Islet of Langerhans (tissue), 1 donor: ENCODE measurements at regions not wholly inside any gene's neighbourhood (a gene's known extent, or its start where the extent isn't known, plus 50 kb on each side); places are given as distances from the start of the nearest gene placed in this dataset.
"Not testable (repeated sequence)": the region's sequence is repeated elsewhere in the genome, so short reads cannot be mapped to it uniquely, and the experiment has no call there.

ENCODE experiments used
- FAIRE-seq: peaks from one replicate; lab custom pipeline; 2011; peaks lifted over from hg19 to GRCh38; lab: Jason Lieb, UNC

- FAIRE-seq: no peak
These were observed 65.8 kb downstream of the MTX3 start for GRCh38 chr5:79924936-79925893.

GRCh38 chr5:79923431-79923830 lies 67.6 kb downstream of the MTX3 start:
- FAIRE-seq: no peak

GRCh38 chr5:79922626-79923025 lies 68.4 kb downstream of the MTX3 start:
- no peak for FAIRE-seq

DNA sequence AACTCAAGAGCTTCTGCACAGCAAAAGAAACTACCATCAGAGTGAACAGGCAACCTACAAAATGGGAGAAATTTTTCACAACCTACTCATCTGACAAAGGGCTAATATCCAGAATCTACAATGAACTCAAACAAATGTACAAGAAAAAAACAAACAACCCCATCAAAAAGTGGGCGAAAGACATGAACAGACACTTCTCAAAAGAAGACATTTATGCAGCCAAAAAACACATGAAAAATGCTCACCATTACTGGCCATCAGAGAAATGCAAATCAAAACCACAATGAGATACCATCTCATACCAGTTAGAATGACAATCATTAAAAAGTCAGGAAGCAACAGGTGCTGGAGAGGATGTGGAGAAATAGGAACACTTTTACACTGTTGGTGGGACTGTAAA lies 83.6 kb downstream of the MTX3 start:
- not testable (repeated sequence) for FAIRE-seq

- FAIRE-seq: not testable (repeated sequence)
These were observed 88.5 kb downstream of the MTX3 start for GRCh38 chr5:79902571-79902970.

GRCh38 chr5:79901631-79902030 lies 89.4 kb downstream of the MTX3 start:
- no peak for FAIRE-seq

DNA sequence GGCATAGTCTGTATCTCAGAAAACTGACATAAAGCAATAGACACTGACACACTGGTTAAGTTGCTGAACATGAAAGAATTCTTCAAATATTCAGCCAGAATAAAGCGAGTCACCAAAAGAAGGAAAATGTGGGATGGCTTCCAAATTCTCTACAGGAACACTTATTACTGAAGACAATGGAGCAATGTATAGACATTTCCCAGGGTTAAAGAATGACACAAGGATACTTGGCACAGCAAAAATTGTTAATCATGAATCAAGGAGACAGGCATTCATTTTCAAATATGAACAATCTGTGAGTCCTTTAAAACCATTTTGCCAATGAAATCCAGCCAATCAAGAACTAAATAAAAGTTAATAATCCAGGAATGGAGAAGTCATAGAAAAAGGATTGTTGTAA lies 92.5 kb downstream of the MTX3 start:
- FAIRE-seq: no peak

DNA sequence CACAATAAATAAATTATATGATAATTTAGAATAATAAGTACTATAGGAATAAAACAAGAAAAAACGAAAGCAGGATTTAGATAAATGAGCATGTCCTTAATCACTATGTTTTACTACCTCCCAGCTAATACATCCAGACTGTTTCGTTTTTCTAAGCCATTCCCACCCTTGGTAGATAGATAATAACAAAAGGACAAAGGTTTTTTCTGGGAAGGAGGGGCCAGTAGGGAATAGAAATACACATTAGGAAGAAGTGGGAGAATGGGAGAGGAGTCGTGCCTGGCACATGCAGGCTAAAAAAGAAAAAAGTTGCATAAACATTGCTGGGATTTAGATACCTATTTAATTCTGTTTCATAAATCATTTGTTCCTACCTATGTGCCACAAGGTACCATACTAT lies 97.1 kb downstream of the MTX3 start:
- FAIRE-seq: no peak

- no peak for FAIRE-seq
These were observed 97.6 kb downstream of the MTX3 start for GRCh38 chr5:79893485-79893884.

GRCh38 chr5:79890930-79891249 lies 100.2 kb downstream of the MTX3 start:
- no peak for FAIRE-seq

DNA sequence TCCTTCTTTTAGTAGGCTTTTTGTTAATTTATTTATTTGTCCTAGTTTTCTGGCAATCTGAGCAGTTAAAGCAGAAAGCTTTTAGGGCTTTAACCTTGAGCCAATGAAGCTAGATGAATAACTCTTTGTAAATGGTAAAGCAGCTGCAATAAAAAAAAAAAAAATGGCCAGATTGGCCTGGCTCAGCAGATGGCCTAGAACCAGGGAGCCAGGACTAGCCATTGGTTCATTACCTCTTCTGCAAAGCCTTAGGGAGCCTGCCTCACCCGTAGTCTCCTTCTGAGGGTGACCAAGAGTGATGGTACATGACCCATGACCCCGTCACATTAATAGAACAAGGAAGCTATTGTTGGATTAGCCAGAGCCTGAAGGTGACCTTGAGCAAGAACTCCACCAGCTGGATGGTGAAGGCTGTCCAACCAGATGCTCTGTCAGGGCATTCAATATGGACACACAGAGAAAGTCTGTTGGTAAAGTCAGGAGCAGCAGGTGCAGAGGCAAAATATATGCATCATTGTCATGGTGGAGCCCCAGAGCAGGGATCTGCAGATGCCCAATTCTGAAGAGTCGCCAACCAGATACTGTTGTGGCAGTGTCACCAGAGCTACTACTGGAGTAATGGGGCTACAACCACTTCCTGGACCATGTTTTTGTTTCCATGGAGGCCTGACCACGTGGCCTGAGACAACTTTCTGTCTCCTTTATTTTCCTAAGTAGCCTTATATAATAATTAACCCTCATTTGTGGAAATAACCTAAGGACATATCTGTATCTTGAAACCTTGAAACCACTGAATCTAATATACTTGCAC lies 100.7 kb downstream of the MTX3 start:
- no peak for FAIRE-seq

DNA sequence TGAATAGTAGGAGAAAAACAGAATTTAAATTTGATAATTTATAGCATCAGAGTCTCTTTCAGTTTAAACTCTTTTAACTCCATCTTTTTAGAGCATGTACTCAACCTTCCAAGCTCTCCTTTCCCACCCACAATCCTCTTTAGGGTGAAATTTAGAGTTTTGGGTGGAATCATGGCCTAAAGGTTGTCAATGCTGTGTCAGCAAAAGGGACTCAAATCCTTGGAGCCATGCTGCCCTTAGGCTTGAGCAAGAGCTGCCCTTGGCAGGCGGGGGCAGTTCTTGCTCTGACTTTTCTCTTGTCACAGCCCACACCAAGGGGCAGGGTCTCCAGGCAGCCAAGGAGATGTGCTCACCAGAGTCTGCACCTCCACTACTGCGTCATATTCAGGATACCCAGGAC lies 102.4 kb downstream of the MTX3 start:
- FAIRE-seq: no peak

DNA sequence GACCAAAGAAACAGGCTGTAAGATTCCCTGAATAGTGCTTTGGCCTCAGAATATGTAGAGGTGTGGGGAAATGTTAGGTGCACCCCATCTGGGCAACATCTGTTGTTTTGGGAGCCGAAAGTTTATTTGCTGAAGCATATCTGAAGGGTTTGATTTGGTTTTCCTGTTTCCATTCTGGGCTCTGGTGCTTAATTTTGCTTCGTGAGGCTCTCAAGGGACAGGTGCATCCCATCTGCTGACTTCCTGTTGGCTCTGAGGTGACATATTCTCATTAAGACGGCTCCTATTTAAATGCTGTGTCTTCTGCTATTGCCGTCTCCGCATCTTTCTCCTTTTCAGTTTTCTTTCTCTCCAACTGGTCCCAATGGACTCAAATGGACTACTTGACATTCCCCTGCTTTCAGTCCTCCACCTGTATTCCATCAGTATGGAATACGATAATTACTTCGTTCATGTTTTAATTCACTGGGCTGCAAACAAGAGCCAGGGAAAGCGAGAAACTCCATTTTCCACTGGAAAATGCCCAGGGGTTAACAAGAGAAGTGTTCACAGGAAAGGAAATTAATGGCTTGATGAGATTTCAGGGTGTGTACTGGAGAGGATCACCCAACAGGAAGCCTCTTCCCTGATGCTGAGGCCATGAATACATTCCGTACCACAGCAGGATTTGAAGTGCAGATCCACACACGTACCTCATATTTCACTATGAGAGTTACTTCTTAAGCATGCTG lies 104.0 kb downstream of the MTX3 start:
- no peak for FAIRE-seq

- no peak for FAIRE-seq
These were observed 104.6 kb downstream of the MTX3 start for GRCh38 chr5:79886456-79886855.

DNA sequence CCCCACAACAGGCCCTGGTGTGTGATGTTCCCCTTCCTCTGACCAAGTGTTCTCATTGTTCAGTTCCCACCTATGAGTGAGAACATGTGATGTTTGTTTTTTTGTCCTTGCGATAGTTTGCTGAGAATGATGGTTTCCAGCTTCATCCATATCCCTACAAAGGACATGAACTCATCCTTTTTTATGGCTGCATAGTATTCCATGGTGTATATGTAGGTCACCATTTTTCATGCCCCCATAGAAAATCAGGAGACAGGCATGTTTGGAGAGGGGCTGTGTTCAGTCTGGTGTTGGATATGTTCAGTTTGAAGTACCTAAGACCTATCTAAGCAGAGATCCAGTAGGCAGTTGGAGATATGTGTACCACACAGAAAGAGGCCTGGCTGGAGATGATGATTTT lies 111.2 kb downstream of the MTX3 start:
- not testable (repeated sequence) for FAIRE-seq

GRCh38 chr5:79878721-79879336 lies 112.2 kb downstream of the MTX3 start:
- no peak for FAIRE-seq

DNA sequence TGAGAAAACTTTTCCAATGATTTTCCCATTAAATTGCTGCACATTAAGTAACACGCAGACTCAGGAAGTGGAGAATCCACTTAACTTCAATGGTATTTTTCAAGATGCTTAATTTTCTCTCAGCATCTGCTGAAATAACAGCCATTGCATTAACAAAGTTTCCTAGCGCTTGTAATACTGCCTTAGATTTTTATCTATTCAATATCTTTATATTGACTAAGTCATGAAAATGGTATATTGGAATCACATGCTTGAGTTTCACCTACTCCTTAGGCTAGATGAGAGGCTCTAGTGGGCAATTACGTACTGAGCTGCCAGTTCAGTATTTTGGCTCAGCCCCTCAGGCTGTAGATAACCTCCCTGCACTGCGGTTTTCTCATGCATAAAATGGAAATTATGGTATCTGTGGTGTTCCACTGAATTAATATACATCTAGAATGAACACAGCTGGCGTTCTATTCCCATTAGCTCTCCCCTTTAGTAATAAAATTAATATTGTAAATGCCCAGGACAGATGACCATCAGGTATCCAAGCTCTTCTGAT lies 112.9 kb downstream of the MTX3 start:
- no peak for FAIRE-seq

- no peak for FAIRE-seq
These were observed 114.6 kb downstream of the MTX3 start for GRCh38 chr5:79876456-79876855.

DNA sequence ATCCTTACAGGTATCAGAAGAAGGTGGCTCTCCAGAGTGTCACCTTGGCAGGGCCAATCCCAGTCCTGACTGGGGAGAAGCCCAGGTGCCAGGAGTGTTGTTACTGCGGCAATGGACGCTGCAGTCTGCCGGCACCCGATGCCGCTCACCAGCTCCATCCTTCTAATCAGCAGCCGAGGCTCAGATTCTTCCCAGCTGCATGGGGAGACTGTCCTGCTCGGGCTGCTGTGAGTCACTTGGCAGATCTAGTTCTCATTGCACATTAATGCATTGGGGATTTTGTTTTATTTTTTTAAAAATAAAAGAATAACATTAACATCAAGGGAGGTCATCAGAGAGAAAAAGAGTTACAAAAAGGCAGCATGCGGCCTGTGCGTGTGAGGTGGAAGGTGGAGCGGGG lies 115.8 kb downstream of the MTX3 start:
- no peak for FAIRE-seq

DNA sequence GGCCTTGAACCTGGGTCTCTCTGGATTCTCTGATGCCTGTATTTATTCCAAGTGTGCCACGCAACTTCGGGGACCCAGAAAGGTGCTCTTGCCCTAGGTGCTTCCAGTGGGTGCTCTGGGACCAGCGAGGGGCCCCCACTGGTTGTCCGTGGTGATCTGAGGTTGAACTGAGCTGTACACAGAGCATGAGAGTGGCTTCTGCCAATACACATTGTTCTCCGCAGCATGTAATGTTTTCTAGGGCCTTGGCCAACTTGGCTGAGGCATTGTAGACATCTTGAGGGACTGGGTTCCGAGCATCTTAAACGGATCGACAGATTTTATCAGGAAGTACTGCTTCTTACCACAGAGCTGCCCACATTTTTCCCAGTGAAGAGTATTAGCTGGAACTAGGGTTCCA lies 117.9 kb downstream of the MTX3 start:
- no peak for FAIRE-seq

- FAIRE-seq: no peak
These were observed 118.8 kb downstream of the MTX3 start for GRCh38 chr5:79872291-79872690.
